GM13976 (cell line): ENCODE measurements at regions not wholly inside any gene's neighbourhood (a gene's known extent, or its start where the extent isn't known, plus 50 kb on each side); places are given as distances from the start of the nearest gene placed in this dataset.

Experiments used
- DNase-seq: peaks from one replicate; pipeline ENCODE4 v3.0.0; 2012; ENCODE audit warnings: low spot score
- in situ Hi-C: fragments of 300-500 bp; cut with MboI; formaldehyde crosslinking; loops from one replicate; pipeline ENCODE4 v1.12.0; 2022; ENCODE audit warnings: low sequenced_read_pairs, mixed read lengths, inconsistent platforms; ENCODE audit not compliant: unreplicated experiment
- TF ChIP-seq, protein P1 (sequence below): IDR thresholded peaks from 2 replicates; pipeline ENCODE4 v1.5.1; 2012; ENCODE audit warnings: borderline replicate concordance, mild to moderate bottlenecking; ENCODE audit not compliant: insufficient read depth; ENCODE audit errors: extremely low read depth, missing control alignments, control extremely low read depth

DNA sequence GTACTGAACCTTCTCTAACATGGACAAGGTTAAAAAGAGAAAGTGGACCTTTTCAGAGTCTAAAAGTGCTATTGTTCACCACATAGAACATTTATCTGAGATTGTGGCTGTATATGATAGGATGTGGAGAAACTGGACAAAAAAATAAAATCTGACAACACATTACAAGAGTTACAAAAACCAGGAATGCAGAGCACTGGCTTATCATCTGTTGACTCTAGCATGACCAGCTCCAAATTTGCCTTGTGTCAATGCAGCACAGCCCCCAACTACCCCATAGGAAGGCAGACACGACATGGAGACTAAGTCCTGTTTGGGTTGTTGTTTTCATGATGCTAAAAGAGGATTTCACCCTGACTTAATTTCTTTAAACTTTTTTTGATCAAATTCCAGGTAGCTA is 436.9 kb upstream of the MARCKS start:
- in situ Hi-C loops = no loop called here
- TF ChIP-seq, protein P1, sequence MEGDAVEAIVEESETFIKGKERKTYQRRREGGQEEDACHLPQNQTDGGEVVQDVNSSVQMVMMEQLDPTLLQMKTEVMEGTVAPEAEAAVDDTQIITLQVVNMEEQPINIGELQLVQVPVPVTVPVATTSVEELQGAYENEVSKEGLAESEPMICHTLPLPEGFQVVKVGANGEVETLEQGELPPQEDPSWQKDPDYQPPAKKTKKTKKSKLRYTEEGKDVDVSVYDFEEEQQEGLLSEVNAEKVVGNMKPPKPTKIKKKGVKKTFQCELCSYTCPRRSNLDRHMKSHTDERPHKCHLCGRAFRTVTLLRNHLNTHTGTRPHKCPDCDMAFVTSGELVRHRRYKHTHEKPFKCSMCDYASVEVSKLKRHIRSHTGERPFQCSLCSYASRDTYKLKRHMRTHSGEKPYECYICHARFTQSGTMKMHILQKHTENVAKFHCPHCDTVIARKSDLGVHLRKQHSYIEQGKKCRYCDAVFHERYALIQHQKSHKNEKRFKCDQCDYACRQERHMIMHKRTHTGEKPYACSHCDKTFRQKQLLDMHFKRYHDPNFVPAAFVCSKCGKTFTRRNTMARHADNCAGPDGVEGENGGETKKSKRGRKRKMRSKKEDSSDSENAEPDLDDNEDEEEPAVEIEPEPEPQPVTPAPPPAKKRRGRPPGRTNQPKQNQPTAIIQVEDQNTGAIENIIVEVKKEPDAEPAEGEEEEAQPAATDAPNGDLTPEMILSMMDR = no peak
- no peak for DNase-seq

DNA sequence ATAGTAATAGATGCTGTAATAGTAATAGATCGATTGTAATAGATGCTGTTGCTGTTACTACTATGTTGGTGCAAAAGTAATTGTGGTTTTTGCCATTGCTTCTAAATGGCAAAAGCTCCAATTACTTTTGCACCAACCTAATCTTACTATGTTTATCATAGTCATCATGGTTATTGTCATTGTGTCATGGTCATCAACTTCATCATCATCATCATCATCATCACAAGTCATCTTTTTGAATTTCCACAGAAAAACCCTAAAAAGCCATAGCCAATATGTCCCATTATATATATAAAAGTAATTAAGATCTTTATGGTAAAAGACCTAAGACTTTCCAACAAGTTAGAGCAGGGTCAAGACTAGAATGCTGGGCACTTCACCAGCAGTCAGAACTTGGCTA is 435.1 kb upstream of the MARCKS start:
- TF ChIP-seq, protein P1 = no peak
- no peak for DNase-seq
- in situ Hi-C loops = no loop called here

- TF ChIP-seq, protein P1 = no peak
- DNase-seq = no peak
- in situ Hi-C loops = no loop called here
Measured at GRCh38 chr6:113423956-113424355, 433.2 kb upstream of the MARCKS start.

- TF ChIP-seq, protein P1 = no peak
- in situ Hi-C loops = no loop called here
- DNase-seq = no peak
Measured at GRCh38 chr6:113425977-113426660, 431.0 kb upstream of the MARCKS start.

- no peak for DNase-seq
- in situ Hi-C loops = no loop called here
Measured at GRCh38 chr6:113427617-113428016, 429.5 kb upstream of the MARCKS start.

GRCh38 chr6:113428702-113429101 is 428.4 kb upstream of the MARCKS start:
- no peak for DNase-seq
- in situ Hi-C loops = no loop called here
- TF ChIP-seq, protein P1 = no peak

More at GRCh38 chr6:113427617-113428016, 429.5 kb upstream of the MARCKS start:
- TF ChIP-seq, protein P1 = no peak
